GM12878 (cell line): ENCODE measurements at regions not wholly inside any gene's neighbourhood (a gene's known extent, or its start where the extent isn't known, plus 50 kb on each side); places are given as distances from the start of the nearest gene placed in this dataset.

Experiments used
- ATAC-seq: fragments of 200-7000 bp; cut with Tn5 transposase; 3 replicates; pipeline ENCODE4 v1.9.1; 2020; ENCODE audit warnings: mild to moderate bottlenecking, moderate library complexity
- BruUV-seq: library from RNA; stranded (reverse); fragments of 400-500 nt; replicated peaks from 2 replicates; lab custom pipeline; 2021; lab: Mats Ljungman, UMichigan
- CTCF ChIA-PET: fragments of 300-600 bp; sonication (Branson Sonifier 250); formaldehyde crosslinking; extraction: SDS; loops from one replicate; lab custom pipeline; 2021; ENCODE audit warnings: inconsistent platforms; lab: Yijun Ruan, JAX
- POLR2A ChIA-PET: fragments of 350-600 bp; formaldehyde crosslinking; extraction: SDS; loops from one replicate; lab custom pipeline; 2021; ENCODE audit warnings: inconsistent platforms; lab: Charles Lee
- RAD21 ChIA-PET: fragments of 300-600 bp; sonication (Branson Sonifier 250); formaldehyde crosslinking; loops from one replicate; lab custom pipeline; 2023; ENCODE audit warnings: antibody characterized with exemption; ENCODE audit not compliant: unreplicated experiment; lab: Charles Lee
- SMC1A ChIA-PET: fragments of 300-600 bp; sonication (Branson Sonifier 250); formaldehyde crosslinking; loops from one replicate; lab custom pipeline; 2023; ENCODE audit not compliant: unreplicated experiment, uncharacterized antibody; lab: Charles Lee
- DNase-seq: peaks from one replicate; pipeline ENCODE4 v3.0.0-alpha.2; 2011; ENCODE audit warnings: low read depth, low spot score
- FAIRE-seq: peaks from 3 replicates; lab custom pipeline; 2011; peaks lifted over from hg19 to GRCh38; lab: Jason Lieb, UNC
- H2AFZ ChIP-seq: 2 replicates; pipeline ENCODE4 v1.6.0; 2011; ENCODE audit warnings: low read depth, low read length, control low read depth; ENCODE audit not compliant: control insufficient read depth
- H3K27ac ChIP-seq: 2 replicates; pipeline ENCODE4 v1.5.1; 2011; ENCODE audit warnings: control low read depth; ENCODE audit not compliant: control insufficient read depth, insufficient read depth
- H3K27me3 ChIP-seq, 2 experiments: replicated peaks in 1 of 2; 2 replicates each; pipeline versions ENCODE4 v1.6.0 to v1.6.1; 2011; ENCODE audit warnings: low read length in 1 of 2; ENCODE audit not compliant: control insufficient read depth in 2 of 2, insufficient read depth in 2 of 2
- H3K36me3 ChIP-seq, 2 experiments: 2 replicates each; pipeline ENCODE4 v1.5.1; 2011; ENCODE audit warnings: low read length in 1 of 2; ENCODE audit not compliant: control insufficient read depth in 2 of 2, insufficient read depth in 2 of 2
- H3K4me1 ChIP-seq: 2 replicates; pipeline ENCODE4 v1.6.1; 2011; ENCODE audit warnings: mild to moderate bottlenecking, low read length, moderate library complexity, mixed read lengths; ENCODE audit not compliant: control insufficient read depth, insufficient read depth
- H3K4me2 ChIP-seq: 2 replicates; pipeline ENCODE4 v1.6.0; 2011; ENCODE audit warnings: control low read depth; ENCODE audit not compliant: control insufficient read depth, insufficient read depth
- H3K4me3 ChIP-seq: fragments of 200-600 bp; sonication (generic); 2 replicates; pipeline ENCODE4 v1.5.1; 2016
- H3K79me2 ChIP-seq: 2 replicates; pipeline ENCODE4 v1.6.0; 2011; ENCODE audit warnings: low read length; ENCODE audit not compliant: control insufficient read depth, insufficient read depth
- H3K9ac ChIP-seq: 2 replicates; pipeline ENCODE4 v1.8.0; 2011; ENCODE audit warnings: low read length, control low read depth, mixed read lengths; ENCODE audit not compliant: control insufficient read depth, insufficient read depth
- H3K9me3 ChIP-seq: replicated peaks from 3 replicates; pipeline ENCODE4 v1.5.1; 2011; ENCODE audit warnings: mild to moderate bottlenecking, low read length; ENCODE audit not compliant: control insufficient read depth, insufficient read depth
- H4K20me1 ChIP-seq: 2 replicates; pipeline ENCODE4 v1.6.0; 2011; ENCODE audit not compliant: control insufficient read depth, insufficient read depth
- CHD1 ChIP-seq: IDR thresholded peaks from 2 replicates; pipeline ENCODE4 v1.6.1; 2012; ENCODE audit warnings: low read depth, low read length, improper control_type of control experiment
- FOS ChIP-seq: IDR thresholded peaks from 3 replicates; pipeline ENCODE4 v1.6.1; 2011; ENCODE audit warnings: borderline replicate concordance; ENCODE audit not compliant: insufficient read length; ENCODE audit errors: extremely low read depth
- FOXK2 ChIP-seq: fragments of 450-650 bp; IDR thresholded peaks from 2 replicates; pipeline ENCODE4 v1.6.1; 2017; ENCODE audit warnings: mild to moderate bottlenecking, moderate library complexity
- GABPA ChIP-seq: IDR thresholded peaks from 2 replicates; pipeline ENCODE4 v1.6.1; 2014; ENCODE audit warnings: antibody characterized with exemption, low read depth, mild to moderate bottlenecking, inconsistent platforms
- MXI1 ChIP-seq: fragments of 150-350 bp; IDR thresholded peaks from 2 replicates; pipeline ENCODE4 v1.6.1; 2011; ENCODE audit warnings: low read depth, mild to moderate bottlenecking, inconsistent platforms, low read length, improper control_type of control experiment
- NBN ChIP-seq: fragments of 450-650 bp; IDR thresholded peaks from 2 replicates; pipeline ENCODE4 v1.6.1; 2016
- NR2C2 ChIP-seq: IDR thresholded peaks from 2 replicates; pipeline ENCODE4 v1.6.1; 2011; ENCODE audit warnings: borderline replicate concordance, low read depth; ENCODE audit not compliant: control insufficient read depth, insufficient read length
- POLR2A ChIP-seq: IDR thresholded peaks from 2 replicates; pipeline ENCODE4 v1.6.1; 2011; ENCODE audit warnings: low read depth, mild to moderate bottlenecking, low read length
- POU2F2 ChIP-seq: IDR thresholded peaks from 3 replicates; pipeline ENCODE4 v1.6.1; 2011; ENCODE audit warnings: low read depth, mild to moderate bottlenecking, low read length, borderline replicate concordance
- RBBP5 ChIP-seq: fragments of 200-600 bp; sonication (generic); conservative IDR thresholded peaks from 2 replicates; pipeline ENCODE4 v1.6.1; 2016
- SMAD1 ChIP-seq: fragments of 450-650 bp; IDR thresholded peaks from 2 replicates; pipeline ENCODE4 v1.6.1; 2018; ENCODE audit warnings: mild to moderate bottlenecking, low read depth; ENCODE audit not compliant: partially characterized antibody
- STAT1 ChIP-seq: fragments of 450-650 bp; conservative IDR thresholded peaks from 2 replicates; pipeline ENCODE4 v1.6.1; 2014; ENCODE audit warnings: antibody characterized with exemption, mild to moderate bottlenecking
- TBL1XR1 ChIP-seq: IDR thresholded peaks from 2 replicates; pipeline ENCODE4 v1.6.1; 2012; ENCODE audit warnings: low read depth, low read length, improper control_type of control experiment
- WGBS: methylation state at CpG from one replicate; pipeline ENCODE4 v1.1.6; 2016; ENCODE audit warnings: low lambda C conversion rate; ENCODE audit not compliant: insufficient replicate concordance, insufficient coverage; ENCODE audit errors: missing lambda C conversion rate; 5-methylcytosine and 5-hydroxymethylcytosine counted together
- in situ Hi-C: fragments of 300-500 bp; cut with MboI; formaldehyde crosslinking; loops from 9 replicates; pipeline ENCODE4 v1.14.3; 2018; ENCODE audit warnings: mixed read lengths
- intact Hi-C: fragments of 100-400 bp; cut with micrococcal nuclease; formaldehyde crosslinking; loops from one replicate; pipeline ENCODE4 v1.14.2; 2022; ENCODE audit not compliant: unreplicated experiment
- TF ChIP-seq, protein P1 (sequence below): IDR thresholded peaks from 2 replicates; pipeline ENCODE4 v1.6.1; 2011; ENCODE audit warnings: mild to moderate bottlenecking, low read depth, low read length, moderate library complexity; ENCODE audit not compliant: insufficient replicate concordance
- TF ChIP-seq, protein P2 (sequence below): IDR thresholded peaks from 2 replicates; pipeline ENCODE4 v1.6.1; 2012; ENCODE audit warnings: low read depth, low read length, improper control_type of control experiment
- TF ChIP-seq, protein P3 (sequence below): fragments of 450-650 bp; IDR thresholded peaks from 2 replicates; pipeline ENCODE4 v1.6.1; 2017; ENCODE audit warnings: mild to moderate bottlenecking, moderate library complexity

DNA sequence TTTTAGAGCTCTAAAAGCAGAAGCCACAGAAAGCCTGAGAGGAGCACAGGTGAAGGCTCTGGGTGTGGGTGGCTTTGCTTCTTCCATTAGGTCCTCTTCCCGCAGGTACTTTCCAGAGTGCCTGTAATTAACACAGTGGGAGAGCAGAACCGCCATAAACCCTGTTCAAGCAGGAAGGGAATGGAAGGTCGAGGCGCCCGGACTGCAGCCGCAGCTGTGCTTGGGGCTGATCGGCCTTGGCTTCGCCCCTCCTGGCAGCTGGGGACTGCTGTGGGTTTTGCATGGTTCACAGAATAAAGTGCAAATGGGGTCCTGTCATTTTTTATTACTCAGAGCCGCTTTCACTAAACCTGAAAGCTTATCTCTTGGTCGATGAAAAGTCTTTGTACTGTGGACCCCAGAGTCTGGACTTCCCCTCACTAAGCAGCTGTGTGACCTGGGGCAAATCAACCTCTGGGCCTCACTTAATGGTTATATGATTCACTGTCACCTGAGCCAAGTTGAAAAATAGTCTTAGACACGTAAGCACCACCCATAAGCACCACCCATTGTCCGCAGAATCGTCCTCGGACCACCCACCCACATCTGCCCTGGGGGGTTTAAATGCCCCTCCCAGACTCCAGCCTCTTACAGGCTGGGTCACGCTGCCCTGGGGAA lies 100.9 kb downstream of the XRCC2 start:
- POLR2A ChIA-PET, result interaction anchor here (0.6 to 1.1 kb wide), 5 partner anchors 8 to 266 kb away, joined by 3 to 6 read pairs (median 3); no protein-coding TSS in a partner anchor
- peak; percentile 96 for ATAC-seq
- TF ChIP-seq GABPA, result no peak
- no peak for TF ChIP-seq CHD1
- peak; percentile 79 for TF ChIP-seq NBN
- TF ChIP-seq POLR2A, result no peak
- no peak for TF ChIP-seq STAT1
- TF ChIP-seq RBBP5, result no peak
- peak; percentile 43; the same call in 1 of the 2 replicates for TF ChIP-seq MXI1
- no peak for TF ChIP-seq NR2C2
- TF ChIP-seq, protein P1, sequence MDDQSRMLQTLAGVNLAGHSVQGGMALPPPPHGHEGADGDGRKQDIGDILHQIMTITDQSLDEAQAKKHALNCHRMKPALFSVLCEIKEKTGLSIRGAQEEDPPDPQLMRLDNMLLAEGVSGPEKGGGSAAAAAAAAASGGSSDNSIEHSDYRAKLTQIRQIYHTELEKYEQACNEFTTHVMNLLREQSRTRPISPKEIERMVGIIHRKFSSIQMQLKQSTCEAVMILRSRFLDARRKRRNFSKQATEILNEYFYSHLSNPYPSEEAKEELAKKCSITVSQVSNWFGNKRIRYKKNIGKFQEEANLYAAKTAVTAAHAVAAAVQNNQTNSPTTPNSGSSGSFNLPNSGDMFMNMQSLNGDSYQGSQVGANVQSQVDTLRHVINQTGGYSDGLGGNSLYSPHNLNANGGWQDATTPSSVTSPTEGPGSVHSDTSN, result no peak
- no peak for TF ChIP-seq FOS
- no peak for TF ChIP-seq TBL1XR1
- TF ChIP-seq SMAD1, result no peak
- TF ChIP-seq POU2F2, result peak; percentile 26; the same call in 1 of the 3 replicates
- TF ChIP-seq FOXK2, result no peak
- TF ChIP-seq, protein P2, sequence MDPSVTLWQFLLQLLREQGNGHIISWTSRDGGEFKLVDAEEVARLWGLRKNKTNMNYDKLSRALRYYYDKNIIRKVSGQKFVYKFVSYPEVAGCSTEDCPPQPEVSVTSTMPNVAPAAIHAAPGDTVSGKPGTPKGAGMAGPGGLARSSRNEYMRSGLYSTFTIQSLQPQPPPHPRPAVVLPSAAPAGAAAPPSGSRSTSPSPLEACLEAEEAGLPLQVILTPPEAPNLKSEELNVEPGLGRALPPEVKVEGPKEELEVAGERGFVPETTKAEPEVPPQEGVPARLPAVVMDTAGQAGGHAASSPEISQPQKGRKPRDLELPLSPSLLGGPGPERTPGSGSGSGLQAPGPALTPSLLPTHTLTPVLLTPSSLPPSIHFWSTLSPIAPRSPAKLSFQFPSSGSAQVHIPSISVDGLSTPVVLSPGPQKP, result no peak
- TF ChIP-seq, protein P3, sequence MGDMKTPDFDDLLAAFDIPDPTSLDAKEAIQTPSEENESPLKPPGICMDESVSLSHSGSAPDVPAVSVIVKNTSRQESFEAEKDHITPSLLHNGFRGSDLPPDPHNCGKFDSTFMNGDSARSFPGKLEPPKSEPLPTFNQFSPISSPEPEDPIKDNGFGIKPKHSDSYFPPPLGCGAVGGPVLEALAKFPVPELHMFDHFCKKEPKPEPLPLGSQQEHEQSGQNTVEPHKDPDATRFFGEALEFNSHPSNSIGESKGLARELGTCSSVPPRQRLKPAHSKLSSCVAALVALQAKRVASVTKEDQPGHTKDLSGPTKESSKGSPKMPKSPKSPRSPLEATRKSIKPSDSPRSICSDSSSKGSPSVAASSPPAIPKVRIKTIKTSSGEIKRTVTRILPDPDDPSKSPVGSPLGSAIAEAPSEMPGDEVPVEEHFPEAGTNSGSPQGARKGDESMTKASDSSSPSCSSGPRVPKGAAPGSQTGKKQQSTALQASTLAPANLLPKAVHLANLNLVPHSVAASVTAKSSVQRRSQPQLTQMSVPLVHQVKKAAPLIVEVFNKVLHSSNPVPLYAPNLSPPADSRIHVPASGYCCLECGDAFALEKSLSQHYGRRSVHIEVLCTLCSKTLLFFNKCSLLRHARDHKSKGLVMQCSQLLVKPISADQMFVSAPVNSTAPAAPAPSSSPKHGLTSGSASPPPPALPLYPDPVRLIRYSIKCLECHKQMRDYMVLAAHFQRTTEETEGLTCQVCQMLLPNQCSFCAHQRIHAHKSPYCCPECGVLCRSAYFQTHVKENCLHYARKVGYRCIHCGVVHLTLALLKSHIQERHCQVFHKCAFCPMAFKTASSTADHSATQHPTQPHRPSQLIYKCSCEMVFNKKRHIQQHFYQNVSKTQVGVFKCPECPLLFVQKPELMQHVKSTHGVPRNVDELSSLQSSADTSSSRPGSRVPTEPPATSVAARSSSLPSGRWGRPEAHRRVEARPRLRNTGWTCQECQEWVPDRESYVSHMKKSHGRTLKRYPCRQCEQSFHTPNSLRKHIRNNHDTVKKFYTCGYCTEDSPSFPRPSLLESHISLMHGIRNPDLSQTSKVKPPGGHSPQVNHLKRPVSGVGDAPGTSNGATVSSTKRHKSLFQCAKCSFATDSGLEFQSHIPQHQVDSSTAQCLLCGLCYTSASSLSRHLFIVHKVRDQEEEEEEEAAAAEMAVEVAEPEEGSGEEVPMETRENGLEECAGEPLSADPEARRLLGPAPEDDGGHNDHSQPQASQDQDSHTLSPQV, result no peak

More for the DNA sequence above, 100.9 kb downstream of the XRCC2 start:
- no peaks in the 10 kb centered on the region for H3K27me3 ChIP-seq
- peak overlapping the region; percentile 44; the same call in 1 of the 2 replicates for H3K9ac ChIP-seq
- H3K4me3 ChIP-seq, result 0 out of 2 replicates have a peak overlapping the region, but pooled peaks have one; percentile 5
- ChIA-PET SMC1A (interaction anchor here (0.6 to 3.1 kb wide), 12 partner anchors 8 to 878 kb away, joined by 3 to 19 read pairs (median 4); partner anchors contain the start of gene XRCC2), CTCF (interaction anchor here (1.0 to 2.2 kb wide), 3 partner anchors 99 to 238 kb away, joined by 3 to 14 read pairs (median 6); no protein-coding TSS in a partner anchor), RAD21 (interaction anchor here (0.7 to 2.3 kb wide), 11 partner anchors 8 to 259 kb away, joined by 3 to 14 read pairs (median 4); partner anchors contain the start of gene XRCC2)
- intact Hi-C loops (loop anchor here (2.0 kb wide), 1 partner anchor 132 kb away; no protein-coding TSS in a partner anchor), in situ Hi-C loops (no loop called here)
- H3K4me1 ChIP-seq, result no peaks in the 10 kb centered on the region; the same call in 1 of the 2 replicates
- WGBS, result 48% methylated on average over 15 of the region's 15 CpGs
- H3K79me2 ChIP-seq, result no peaks in the 10 kb centered on the region
- DNase-seq (peak; percentile 56), FAIRE-seq (no peak)
- H3K9me3 ChIP-seq, result no peaks in the 10 kb centered on the region
- no peaks in the 10 kb centered on the region for H3K36me3 ChIP-seq
- peak overlapping the region; percentile 35 for H3K27ac ChIP-seq
- peak overlapping the region; percentile 60 for H2AFZ ChIP-seq
- no TSS peak for BruUV-seq
- H3K4me2 ChIP-seq, result peak overlapping the region; percentile 74
- H4K20me1 ChIP-seq, result no peaks in the 10 kb centered on the region
